ENCODE measurements at regions not wholly inside any gene's neighbourhood (a gene's known extent, or its start where the extent isn't known, plus 50 kb on each side); places are given as distances from the start of the nearest gene placed in this dataset.

DNA sequence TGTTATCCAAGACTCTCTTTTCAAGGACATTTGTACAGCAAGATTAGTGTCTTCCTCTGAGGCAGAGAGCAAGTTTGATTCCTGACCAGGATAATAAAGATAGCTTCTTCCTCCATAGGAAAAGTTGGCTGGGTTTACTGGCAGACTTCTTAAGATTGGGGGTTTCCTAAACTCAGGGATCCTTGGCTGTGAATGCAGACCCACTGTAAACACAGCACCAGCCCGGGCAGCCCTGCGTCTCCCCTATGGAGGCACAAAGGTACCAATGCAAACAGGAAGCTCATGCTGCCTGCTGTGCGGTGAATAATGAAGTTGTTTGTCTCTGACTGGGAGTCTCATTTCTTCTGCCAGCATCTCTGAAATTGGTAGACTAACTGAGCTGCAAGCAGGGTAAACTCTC, 96.2 kb upstream of the ARHGAP28 start:
- no peak for TF ChIP-seq CTCF (conservative IDR thresholded peaks at IDR 0.05; ENCODE audit: low read length)
- TF ChIP-seq EZH2phosphoT487 (IDR thresholded peaks at IDR 0.05; ENCODE audit: borderline replicate concordance, low read depth, low read length): no peak
